SK-N-SH treated with all-trans-retinoic acid at 6 μM for 48 hours (cell line): ENCODE measurements at regions not wholly inside any gene's neighbourhood (a gene's known extent, or its start where the extent isn't known, plus 50 kb on each side); places are given as distances from the start of the nearest gene placed in this dataset.

Experiments
- ATAC-seq: fragments of 200-7000 bp; cut with Tn5 transposase; 3 replicates; pipeline ENCODE4 v1.9.1; 2020; ENCODE audit warnings: mild to moderate bottlenecking, moderate library complexity
- ARNTL ChIP-seq: fragments of 450-650 bp; formaldehyde crosslinking; IDR thresholded peaks from 2 replicates; pipeline ENCODE4 v1.5.0; 2020; ENCODE audit warnings: low read depth, mild to moderate bottlenecking, moderate library complexity, borderline replicate concordance
- BACH2 ChIP-seq: fragments of 250-450 bp; sonication (Bioruptor Pico); IDR thresholded peaks from 2 replicates; pipeline ENCODE4 v1.9.0; 2021; ENCODE audit warnings: mild to moderate bottlenecking, borderline replicate concordance
- CSDC2 ChIP-seq: fragments of 250-450 bp; sonication (Bioruptor Pico); IDR thresholded peaks from 2 replicates; pipeline ENCODE4 v1.5.0; 2020; ENCODE audit warnings: mild to moderate bottlenecking, moderate library complexity
- ESRRG ChIP-seq: fragments of 250-450 bp; sonication (Bioruptor Pico); IDR thresholded peaks from 2 replicates; pipeline ENCODE4 v1.6.1; 2021; ENCODE audit warnings: mild to moderate bottlenecking
- GLIS3 ChIP-seq: fragments of 250-450 bp; sonication (Bioruptor Pico); IDR thresholded peaks from 2 replicates; pipeline ENCODE4 v1.5.0; 2020; ENCODE audit warnings: mild to moderate bottlenecking, moderate library complexity
- ISL1 ChIP-seq: fragments of 250-450 bp; sonication (Bioruptor Pico); IDR thresholded peaks from 2 replicates; pipeline ENCODE4 v2.1.2; 2022; ENCODE audit warnings: mild to moderate bottlenecking, moderate library complexity
- OSR1 ChIP-seq: fragments of 250-450 bp; sonication (Bioruptor Pico); IDR thresholded peaks from 2 replicates; pipeline ENCODE4 v1.8.0; 2022; ENCODE audit warnings: moderate library complexity, mild to moderate bottlenecking, inconsistent platforms
- PPARA ChIP-seq: fragments of 250-450 bp; sonication (Bioruptor Pico); IDR thresholded peaks from 2 replicates; pipeline ENCODE4 v1.5.0; 2020; ENCODE audit warnings: mild to moderate bottlenecking, borderline replicate concordance
- RARB ChIP-seq: fragments of 250-450 bp; sonication (Bioruptor Pico); IDR thresholded peaks from 2 replicates; pipeline ENCODE4 v1.8.0; 2021; ENCODE audit warnings: mild to moderate bottlenecking, moderate library complexity
- SNAI2 ChIP-seq: fragments of 250-450 bp; sonication (Bioruptor Pico); IDR thresholded peaks from 2 replicates; pipeline ENCODE4 v1.5.0; 2020; ENCODE audit warnings: mild to moderate bottlenecking, moderate library complexity
- TCF4 ChIP-seq: fragments of 250-450 bp; sonication (Bioruptor Pico); IDR thresholded peaks from 2 replicates; pipeline ENCODE4 v1.8.0; 2021; ENCODE audit warnings: mild to moderate bottlenecking, moderate library complexity, borderline replicate concordance
- TOX ChIP-seq: fragments of 250-450 bp; sonication (Bioruptor Pico); IDR thresholded peaks from 2 replicates; pipeline ENCODE4 v1.8.0; 2021; ENCODE audit warnings: mild to moderate bottlenecking, moderate library complexity, borderline replicate concordance
- ZC3H10 ChIP-seq: fragments of 250-450 bp; sonication (Bioruptor Pico); IDR thresholded peaks from 2 replicates; pipeline ENCODE4 v1.5.1; 2021; ENCODE audit warnings: mild to moderate bottlenecking, moderate library complexity
- ZFP3 ChIP-seq: fragments of 250-450 bp; sonication (Bioruptor Pico); IDR thresholded peaks from 2 replicates; pipeline ENCODE4 v1.5.0; 2020; ENCODE audit warnings: mild to moderate bottlenecking, moderate library complexity
- ZFP30 ChIP-seq: fragments of 450-650 bp; formaldehyde crosslinking; IDR thresholded peaks from 2 replicates; pipeline ENCODE4 v1.5.0; 2022; ENCODE audit warnings: mild to moderate bottlenecking, moderate library complexity
- ZNF565 ChIP-seq: fragments of 450-650 bp; formaldehyde crosslinking; conservative IDR thresholded peaks from 2 replicates; pipeline ENCODE4 v1.5.0; 2020; ENCODE audit warnings: low read depth, mild to moderate bottlenecking, moderate library complexity
- ZNF70 ChIP-seq: fragments of 450-650 bp; formaldehyde crosslinking; IDR thresholded peaks from 2 replicates; pipeline ENCODE4 v1.5.0; 2020; ENCODE audit warnings: mild to moderate bottlenecking, moderate library complexity
- ZNF8 ChIP-seq: fragments of 450-650 bp; formaldehyde crosslinking; IDR thresholded peaks from 2 replicates; pipeline ENCODE4 v1.5.0; 2020; ENCODE audit warnings: mild to moderate bottlenecking, moderate library complexity
- TF ChIP-seq, protein P1 (sequence below): fragments of 250-450 bp; sonication (Bioruptor Pico); IDR thresholded peaks from 2 replicates; pipeline ENCODE4 v1.8.0; 2020; ENCODE audit warnings: mild to moderate bottlenecking, moderate library complexity, borderline replicate concordance
- TF ChIP-seq, protein P2 (sequence below): fragments of 250-450 bp; sonication (Bioruptor Pico); IDR thresholded peaks from 2 replicates; pipeline ENCODE4 v1.5.0; 2020; ENCODE audit warnings: mild to moderate bottlenecking, moderate library complexity
- TF ChIP-seq, protein P3 (sequence below): fragments of 250-450 bp; sonication (Bioruptor Pico); IDR thresholded peaks from 2 replicates; pipeline ENCODE4 v1.5.1; 2021; ENCODE audit warnings: mild to moderate bottlenecking, moderate library complexity
- TF ChIP-seq, protein P4 (sequence below): fragments of 250-450 bp; sonication (Bioruptor Pico); IDR thresholded peaks from 2 replicates; pipeline ENCODE4 v1.8.0; 2021; ENCODE audit warnings: low read depth, mild to moderate bottlenecking, moderate library complexity, borderline replicate concordance

- TF ChIP-seq, protein P1, sequence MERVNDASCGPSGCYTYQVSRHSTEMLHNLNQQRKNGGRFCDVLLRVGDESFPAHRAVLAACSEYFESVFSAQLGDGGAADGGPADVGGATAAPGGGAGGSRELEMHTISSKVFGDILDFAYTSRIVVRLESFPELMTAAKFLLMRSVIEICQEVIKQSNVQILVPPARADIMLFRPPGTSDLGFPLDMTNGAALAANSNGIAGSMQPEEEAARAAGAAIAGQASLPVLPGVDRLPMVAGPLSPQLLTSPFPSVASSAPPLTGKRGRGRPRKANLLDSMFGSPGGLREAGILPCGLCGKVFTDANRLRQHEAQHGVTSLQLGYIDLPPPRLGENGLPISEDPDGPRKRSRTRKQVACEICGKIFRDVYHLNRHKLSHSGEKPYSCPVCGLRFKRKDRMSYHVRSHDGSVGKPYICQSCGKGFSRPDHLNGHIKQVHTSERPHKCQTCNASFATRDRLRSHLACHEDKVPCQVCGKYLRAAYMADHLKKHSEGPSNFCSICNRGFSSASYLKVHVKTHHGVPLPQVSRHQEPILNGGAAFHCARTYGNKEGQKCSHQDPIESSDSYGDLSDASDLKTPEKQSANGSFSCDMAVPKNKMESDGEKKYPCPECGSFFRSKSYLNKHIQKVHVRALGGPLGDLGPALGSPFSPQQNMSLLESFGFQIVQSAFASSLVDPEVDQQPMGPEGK (CRISPR knock-in tag), result no peak
These were observed 117.4 kb upstream of the ATP1A1 start (continued) for GRCh38 chr1:116255486-116256285.

DNA sequence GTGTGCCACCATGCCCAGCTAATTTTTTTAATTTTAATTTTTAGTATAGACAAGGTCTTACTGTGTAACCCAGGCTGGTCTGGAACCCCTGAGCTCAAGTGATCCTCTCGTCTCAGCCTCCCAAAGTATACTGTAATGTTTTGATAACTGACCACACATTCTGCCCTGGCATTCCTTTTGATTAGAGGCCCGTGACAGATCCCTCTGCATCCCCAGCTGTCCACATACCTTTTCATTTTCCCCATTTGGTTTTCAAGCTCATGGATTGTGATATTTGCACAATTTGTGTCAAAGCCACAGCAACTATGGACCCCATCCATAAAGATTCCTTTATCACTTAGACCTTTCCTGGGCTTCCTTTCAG lies 116.8 kb upstream of the ATP1A1 start:
- ATAC-seq, result no peak
- no peak for TF ChIP-seq RARB (CRISPR knock-in tag)
- no peak for TF ChIP-seq ZFP30 (CRISPR knock-in tag)
- TF ChIP-seq OSR1 (CRISPR knock-in tag), result no peak
- no peak for TF ChIP-seq ZNF565 (CRISPR knock-in tag)
- no peak for TF ChIP-seq ESRRG (CRISPR knock-in tag)
- no peak for TF ChIP-seq TCF4 (CRISPR knock-in tag)
- no peak for TF ChIP-seq ZFP3 (CRISPR knock-in tag)
- no peak for TF ChIP-seq CSDC2 (CRISPR knock-in tag)
- no peak for TF ChIP-seq SNAI2
- TF ChIP-seq TOX (CRISPR knock-in tag), result no peak
- no peak for TF ChIP-seq BACH2 (CRISPR knock-in tag)
- TF ChIP-seq ZNF70 (CRISPR knock-in tag), result no peak
- no peak for TF ChIP-seq ZNF8
- TF ChIP-seq ISL1 (CRISPR knock-in tag), result no peak
- TF ChIP-seq, protein P2, sequence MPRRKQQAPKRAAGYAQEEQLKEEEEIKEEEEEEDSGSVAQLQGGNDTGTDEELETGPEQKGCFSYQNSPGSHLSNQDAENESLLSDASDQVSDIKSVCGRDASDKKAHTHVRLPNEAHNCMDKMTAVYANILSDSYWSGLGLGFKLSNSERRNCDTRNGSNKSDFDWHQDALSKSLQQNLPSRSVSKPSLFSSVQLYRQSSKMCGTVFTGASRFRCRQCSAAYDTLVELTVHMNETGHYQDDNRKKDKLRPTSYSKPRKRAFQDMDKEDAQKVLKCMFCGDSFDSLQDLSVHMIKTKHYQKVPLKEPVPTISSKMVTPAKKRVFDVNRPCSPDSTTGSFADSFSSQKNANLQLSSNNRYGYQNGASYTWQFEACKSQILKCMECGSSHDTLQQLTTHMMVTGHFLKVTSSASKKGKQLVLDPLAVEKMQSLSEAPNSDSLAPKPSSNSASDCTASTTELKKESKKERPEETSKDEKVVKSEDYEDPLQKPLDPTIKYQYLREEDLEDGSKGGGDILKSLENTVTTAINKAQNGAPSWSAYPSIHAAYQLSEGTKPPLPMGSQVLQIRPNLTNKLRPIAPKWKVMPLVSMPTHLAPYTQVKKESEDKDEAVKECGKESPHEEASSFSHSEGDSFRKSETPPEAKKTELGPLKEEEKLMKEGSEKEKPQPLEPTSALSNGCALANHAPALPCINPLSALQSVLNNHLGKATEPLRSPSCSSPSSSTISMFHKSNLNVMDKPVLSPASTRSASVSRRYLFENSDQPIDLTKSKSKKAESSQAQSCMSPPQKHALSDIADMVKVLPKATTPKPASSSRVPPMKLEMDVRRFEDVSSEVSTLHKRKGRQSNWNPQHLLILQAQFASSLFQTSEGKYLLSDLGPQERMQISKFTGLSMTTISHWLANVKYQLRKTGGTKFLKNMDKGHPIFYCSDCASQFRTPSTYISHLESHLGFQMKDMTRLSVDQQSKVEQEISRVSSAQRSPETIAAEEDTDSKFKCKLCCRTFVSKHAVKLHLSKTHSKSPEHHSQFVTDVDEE (CRISPR knock-in tag), result no peak
- TF ChIP-seq, protein P3, sequence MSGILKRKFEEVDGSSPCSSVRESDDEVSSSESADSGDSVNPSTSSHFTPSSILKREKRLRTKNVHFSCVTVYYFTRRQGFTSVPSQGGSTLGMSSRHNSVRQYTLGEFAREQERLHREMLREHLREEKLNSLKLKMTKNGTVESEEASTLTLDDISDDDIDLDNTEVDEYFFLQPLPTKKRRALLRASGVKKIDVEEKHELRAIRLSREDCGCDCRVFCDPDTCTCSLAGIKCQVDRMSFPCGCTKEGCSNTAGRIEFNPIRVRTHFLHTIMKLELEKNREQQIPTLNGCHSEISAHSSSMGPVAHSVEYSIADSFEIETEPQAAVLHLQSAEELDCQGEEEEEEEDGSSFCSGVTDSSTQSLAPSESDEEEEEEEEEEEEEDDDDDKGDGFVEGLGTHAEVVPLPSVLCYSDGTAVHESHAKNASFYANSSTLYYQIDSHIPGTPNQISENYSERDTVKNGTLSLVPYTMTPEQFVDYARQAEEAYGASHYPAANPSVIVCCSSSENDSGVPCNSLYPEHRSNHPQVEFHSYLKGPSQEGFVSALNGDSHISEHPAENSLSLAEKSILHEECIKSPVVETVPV, result no peak
- TF ChIP-seq, all 23 proteins: peak for 0

GRCh38 chr1:116256875-116257274 lies 116.2 kb upstream of the ATP1A1 start:
- TF ChIP-seq ARNTL (CRISPR knock-in tag), result no peak
- no peak for TF ChIP-seq GLIS3 (CRISPR knock-in tag)
- TF ChIP-seq, protein P1 (CRISPR knock-in tag), result no peak
- no peak for TF ChIP-seq ISL1 (CRISPR knock-in tag)
- TF ChIP-seq, protein P4, sequence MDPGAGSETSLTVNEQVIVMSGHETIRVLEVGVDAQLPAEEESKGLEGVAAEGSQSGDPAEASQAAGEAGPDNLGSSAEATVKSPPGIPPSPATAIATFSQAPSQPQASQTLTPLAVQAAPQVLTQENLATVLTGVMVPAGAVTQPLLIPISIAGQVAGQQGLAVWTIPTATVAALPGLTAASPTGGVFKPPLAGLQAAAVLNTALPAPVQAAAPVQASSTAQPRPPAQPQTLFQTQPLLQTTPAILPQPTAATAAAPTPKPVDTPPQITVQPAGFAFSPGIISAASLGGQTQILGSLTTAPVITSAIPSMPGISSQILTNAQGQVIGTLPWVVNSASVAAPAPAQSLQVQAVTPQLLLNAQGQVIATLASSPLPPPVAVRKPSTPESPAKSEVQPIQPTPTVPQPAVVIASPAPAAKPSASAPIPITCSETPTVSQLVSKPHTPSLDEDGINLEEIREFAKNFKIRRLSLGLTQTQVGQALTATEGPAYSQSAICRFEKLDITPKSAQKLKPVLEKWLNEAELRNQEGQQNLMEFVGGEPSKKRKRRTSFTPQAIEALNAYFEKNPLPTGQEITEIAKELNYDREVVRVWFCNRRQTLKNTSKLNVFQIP, result no peak
- TF ChIP-seq ZNF565 (CRISPR knock-in tag), result no peak
- TF ChIP-seq ZFP30 (CRISPR knock-in tag), result no peak
- no peak for TF ChIP-seq BACH2 (CRISPR knock-in tag)
- no peak for TF ChIP-seq ZC3H10 (CRISPR knock-in tag)
- no peak for TF ChIP-seq ZNF70 (CRISPR knock-in tag)
- TF ChIP-seq SNAI2, result no peak
- no peak for TF ChIP-seq ZNF8
- no peak for TF ChIP-seq TCF4 (CRISPR knock-in tag)
- TF ChIP-seq PPARA, result no peak
- TF ChIP-seq, all 23 proteins: peak for 0
- ATAC-seq, result no peak
